Mesenchymal stem cell (in vitro differentiated cells and primary cell): ENCODE measurements at regions not wholly inside any gene's neighbourhood (a gene's known extent, or its start where the extent isn't known, plus 50 kb on each side); places are given as distances from the start of the nearest gene placed in this dataset.
"Not testable (repeated sequence)": the region's sequence is repeated elsewhere in the genome, so short reads cannot be mapped to it uniquely, and the experiment has no call there.

Experiments used
- DNase-seq: peaks from one replicate; pipeline ENCODE4 v3.0.0-alpha.2; 2013
- H2AFZ ChIP-seq: one replicate; pipeline ENCODE4 v1.6.1; 2013; ENCODE audit warnings: low read depth, mild to moderate bottlenecking, control low read depth, inconsistent platforms, low read length, moderate library complexity
- H2AK5ac ChIP-seq: 2 replicates; pipeline ENCODE4 v1.6.1; 2013; ENCODE audit warnings: low read length, moderate library complexity, mild to moderate bottlenecking, inconsistent platforms; ENCODE audit not compliant: severe bottlenecking
- H2BK120ac ChIP-seq: one replicate; pipeline ENCODE4 v1.6.1; 2013; ENCODE audit warnings: low read depth, mild to moderate bottlenecking, inconsistent platforms, low read length, moderate library complexity
- H2BK12ac ChIP-seq, 2 experiments: one replicate each; pipeline ENCODE4 v1.6.1; 2013; ENCODE audit warnings: inconsistent platforms in 2 of 2, low read length in 2 of 2, mild to moderate bottlenecking in 2 of 2, moderate library complexity in 2 of 2, control low read depth in 1 of 2
- H2BK15ac ChIP-seq: one replicate; pipeline ENCODE4 v1.6.1; 2013; ENCODE audit warnings: mild to moderate bottlenecking, low read depth, inconsistent platforms; ENCODE audit not compliant: poor library complexity, severe bottlenecking
- H2BK5ac ChIP-seq: 2 replicates; pipeline ENCODE4 v1.6.1; 2013; ENCODE audit warnings: low read depth, mild to moderate bottlenecking, low read length, control low read depth, inconsistent platforms; ENCODE audit not compliant: poor library complexity, severe bottlenecking
- H3K14ac ChIP-seq, 2 experiments: one replicate each; pipeline ENCODE4 v1.6.1; 2013; ENCODE audit warnings: inconsistent platforms in 2 of 2, low read length in 2 of 2, control low read depth in 1 of 2, mild to moderate bottlenecking in 1 of 2, moderate library complexity in 1 of 2
- H3K18ac ChIP-seq, 2 experiments: one replicate each; pipeline ENCODE4 v1.6.1; 2013; ENCODE audit warnings: inconsistent platforms in 2 of 2, low read length in 2 of 2, control low read depth in 1 of 2, low read depth in 1 of 2, mild to moderate bottlenecking in 1 of 2
- H3K23ac ChIP-seq, 2 experiments: one replicate each; pipeline ENCODE4 v1.6.1; 2013; ENCODE audit warnings: inconsistent platforms in 2 of 2, low read length in 2 of 2, mild to moderate bottlenecking in 2 of 2, moderate library complexity in 2 of 2, control low read depth in 1 of 2
- H3K27ac ChIP-seq: 2 replicates; pipeline ENCODE4 v1.5.1; 2013; ENCODE audit warnings: mild to moderate bottlenecking, moderate library complexity, low read length, control low read depth, inconsistent platforms; ENCODE audit not compliant: poor library complexity, severe bottlenecking
- H3K27me3 ChIP-seq, 2 experiments: 2 replicates each; pipeline versions ENCODE4 v1.6.1 to v1.7.0; 2013; ENCODE audit warnings: low read length in 2 of 2, mild to moderate bottlenecking in 2 of 2, moderate library complexity in 2 of 2, control low read depth in 1 of 2, inconsistent platforms in 1 of 2; ENCODE audit not compliant: control insufficient read depth in 1 of 2, insufficient read depth in 1 of 2
- H3K36me3 ChIP-seq, 2 experiments: 2 replicates each; pipeline versions ENCODE4 v1.6.1 to v1.7.0; 2013; ENCODE audit warnings: low read length in 2 of 2, control low read depth in 1 of 2, inconsistent platforms in 1 of 2, low read depth in 1 of 2, mild to moderate bottlenecking in 1 of 2; ENCODE audit not compliant: insufficient read depth in 2 of 2, control insufficient read depth in 1 of 2
- H3K4ac ChIP-seq, 2 experiments: one replicate each; pipeline ENCODE4 v1.6.1; 2013; ENCODE audit warnings: inconsistent platforms in 2 of 2, low read length in 2 of 2, mild to moderate bottlenecking in 2 of 2, moderate library complexity in 2 of 2, control low read depth in 1 of 2, low read depth in 1 of 2
- H3K4me1 ChIP-seq: 2 replicates; pipeline ENCODE4 v1.6.1; 2013; ENCODE audit warnings: low read depth, low read length, control low read depth; ENCODE audit not compliant: control insufficient read depth, insufficient read depth
- H3K4me2 ChIP-seq: 2 replicates; pipeline ENCODE4 v1.6.1; 2013; ENCODE audit warnings: low read length, mild to moderate bottlenecking, inconsistent platforms; ENCODE audit not compliant: poor library complexity, severe bottlenecking
- H3K4me3 ChIP-seq, 2 experiments: 2 replicates each; pipeline versions ENCODE4 v1.5.1 to v1.7.0; 2013; ENCODE audit warnings: low read length in 2 of 2, mild to moderate bottlenecking in 2 of 2, control low read depth in 1 of 2, low read depth in 1 of 2; ENCODE audit not compliant: insufficient read depth in 1 of 2
- H3K79me1 ChIP-seq: replicated peaks from 2 replicates; pipeline ENCODE4 v1.6.1; 2013; ENCODE audit warnings: mild to moderate bottlenecking, control low read depth, low read length, inconsistent platforms; ENCODE audit not compliant: poor library complexity, severe bottlenecking
- H3K9ac ChIP-seq: 2 replicates; pipeline ENCODE4 v1.7.0; 2013; ENCODE audit warnings: mild to moderate bottlenecking, low read length, moderate library complexity
- H3K9me3 ChIP-seq: 2 replicates; pipeline ENCODE4 v1.7.0; 2013; ENCODE audit warnings: mild to moderate bottlenecking, low read length; ENCODE audit not compliant: control insufficient read depth
- H4K8ac ChIP-seq: one replicate; pipeline ENCODE4 v1.6.1; 2013; ENCODE audit warnings: inconsistent platforms, mild to moderate bottlenecking, low read length, moderate library complexity
- H4K91ac ChIP-seq: one replicate; pipeline ENCODE4 v1.6.1; 2013; ENCODE audit warnings: mild to moderate bottlenecking, low read length, inconsistent platforms
- WGBS: methylation state at CpG from one replicate; pipeline ENCODE4 v1.1.7; 2013; ENCODE audit warnings: mixed read lengths; 5-methylcytosine and 5-hydroxymethylcytosine counted together

DNA sequence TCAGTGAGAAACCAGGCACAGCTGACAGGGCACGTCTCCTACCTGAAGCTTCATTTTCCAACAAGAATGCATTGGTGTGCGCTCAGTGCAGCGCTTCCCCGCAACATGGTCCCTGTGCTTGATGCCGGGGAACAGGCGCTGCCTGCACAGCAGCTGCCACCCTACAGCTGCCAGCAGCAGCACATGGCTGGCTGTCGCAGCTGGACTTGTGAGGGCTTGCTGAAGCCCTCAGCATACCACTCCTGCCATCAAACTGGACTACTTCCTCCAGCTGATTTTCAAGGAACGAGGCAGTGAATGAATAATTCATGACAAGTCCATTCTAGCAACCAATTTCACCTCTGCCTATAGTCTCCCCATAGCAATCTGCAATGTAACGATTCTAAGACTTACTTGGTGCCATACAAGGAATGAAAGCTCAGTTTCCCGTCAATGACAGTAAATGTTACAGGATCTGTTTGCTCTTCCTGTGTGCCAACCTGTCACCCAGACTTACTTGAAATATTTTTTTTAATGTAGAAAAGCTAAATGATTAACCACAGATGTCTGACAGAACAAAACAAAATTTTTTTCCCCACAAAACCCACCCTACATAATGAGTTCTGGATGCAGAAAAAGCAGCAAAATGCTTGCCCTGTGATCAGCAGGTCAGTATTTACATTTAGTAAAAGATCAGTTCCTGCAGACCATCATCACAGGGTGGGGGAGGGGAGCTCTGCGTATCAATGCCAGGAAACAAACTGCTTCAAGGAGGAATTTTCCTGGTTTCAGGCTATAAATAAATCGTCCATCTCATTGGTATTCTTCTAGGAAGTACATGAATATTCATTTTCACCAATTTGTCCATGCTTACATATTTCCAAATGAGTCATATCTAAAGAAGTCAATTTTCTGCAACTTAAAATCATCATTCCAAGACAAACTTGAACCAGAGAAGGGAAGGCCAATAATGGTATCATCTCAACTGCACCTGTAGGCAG lies 140.6 kb downstream of the ALOX5 start:
- H3K27me3 ChIP-seq = no peaks in the 10 kb centered on the region
- no peak overlapping the region for H2AFZ ChIP-seq
- H3K4me2 ChIP-seq = no peak overlapping the region
- H3K9me3 ChIP-seq = no peaks in the 10 kb centered on the region
- no peak overlapping the region for H2AK5ac ChIP-seq
- peaks cover 3% of the 10 kb centered on the region for H3K4me1 ChIP-seq
- no peak overlapping the region for H4K91ac ChIP-seq
- H3K14ac ChIP-seq = peak overlapping the region in 1 of 2 experiments; percentile 1
- H2BK15ac ChIP-seq = no peak overlapping the region
- H2BK5ac ChIP-seq = no peak overlapping the region
- H3K27ac ChIP-seq = no peak overlapping the region
- no peak overlapping the region for H2BK120ac ChIP-seq
- peak overlapping the region in 1 of 2 experiments; percentile 16 for H3K4me3 ChIP-seq
- no peak overlapping the region for H3K23ac ChIP-seq
- 91% methylated on average over 10 of the region's 12 CpGs for WGBS
- no peak overlapping the region for H3K9ac ChIP-seq
- DNase-seq = peak; percentile 19
- H3K18ac ChIP-seq = no peak overlapping the region
- peak overlapping the region in 1 of 2 experiments; percentile 71 for H2BK12ac ChIP-seq
- H3K79me1 ChIP-seq = peaks cover 13% of the 10 kb centered on the region
- H3K36me3 ChIP-seq = peaks cover 0 to 2% of the 10 kb centered on the region in 2 experiments
- no peak overlapping the region for H4K8ac ChIP-seq
- no peak overlapping the region for H3K4ac ChIP-seq

DNA sequence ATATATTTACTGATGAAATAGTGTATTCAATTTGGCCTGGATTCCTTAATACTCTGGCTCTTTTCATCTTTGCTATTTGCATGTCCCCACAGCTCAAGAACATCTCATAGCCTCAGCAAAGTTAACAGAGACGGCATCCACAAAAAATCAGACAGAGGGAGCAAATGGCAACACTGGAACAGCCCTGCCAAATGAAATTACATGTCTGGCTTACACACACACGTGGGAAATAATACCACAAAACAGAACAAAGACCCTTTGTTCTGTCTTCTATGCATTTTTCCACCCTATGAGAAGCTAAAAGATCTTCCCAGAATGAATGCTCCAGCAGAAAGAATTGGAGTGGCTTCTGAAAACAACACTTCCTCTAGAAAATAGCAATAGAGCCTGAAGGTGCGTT lies 139.5 kb downstream of the ALOX5 start:
- no peak overlapping the region for H2AFZ ChIP-seq
- no peak overlapping the region for H4K91ac ChIP-seq
- no peaks in the 10 kb centered on the region for H3K27me3 ChIP-seq
- H3K4ac ChIP-seq = no peak overlapping the region
- peaks cover 3% of the 10 kb centered on the region for H3K4me1 ChIP-seq
- H2BK5ac ChIP-seq = no peak overlapping the region
- H2BK12ac ChIP-seq = no peak overlapping the region
- H2BK15ac ChIP-seq = no peak overlapping the region
- no peak overlapping the region for H3K18ac ChIP-seq
- H3K14ac ChIP-seq = no peak overlapping the region
- peaks cover 10% of the 10 kb centered on the region for H3K79me1 ChIP-seq
- no peak overlapping the region for H3K4me3 ChIP-seq
- H2AK5ac ChIP-seq = no peak overlapping the region
- H3K9ac ChIP-seq = no peak overlapping the region
- H3K36me3 ChIP-seq = peaks cover 0 to 2% of the 10 kb centered on the region in 2 experiments
- H3K23ac ChIP-seq = no peak overlapping the region
- H3K4me2 ChIP-seq = no peak overlapping the region
- no peaks in the 10 kb centered on the region for H3K9me3 ChIP-seq
- DNase-seq = no peak
- H3K27ac ChIP-seq = no peak overlapping the region
- no peak overlapping the region for H2BK120ac ChIP-seq
- WGBS = 75% methylated on average over 3 of the region's 3 CpGs
- H4K8ac ChIP-seq = no peak overlapping the region

DNA sequence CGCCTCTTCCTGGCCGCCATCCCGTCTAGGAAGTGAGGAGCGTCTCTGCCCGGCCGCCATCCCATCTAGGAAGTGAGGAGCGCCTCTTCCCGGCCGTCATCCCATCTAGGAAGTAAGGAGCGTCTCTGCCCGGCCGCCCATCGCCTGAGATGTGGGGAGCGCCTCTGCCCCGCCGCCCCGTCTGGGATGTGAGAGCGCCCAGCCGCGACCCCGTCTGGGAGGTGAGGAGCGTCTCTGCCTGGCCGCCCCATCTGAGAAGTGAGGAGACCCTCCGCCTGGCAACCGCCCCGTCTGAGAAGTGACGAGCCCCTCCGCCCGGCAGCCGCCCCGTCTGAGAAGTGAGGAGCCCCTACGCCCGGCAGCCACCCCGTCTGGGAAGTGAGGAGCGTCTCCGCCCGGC lies 137.9 kb downstream of the ALOX5 start:
- not testable (repeated sequence) for H2AK5ac ChIP-seq, H3K4ac ChIP-seq, H2BK5ac ChIP-seq, H2BK12ac ChIP-seq, H3K36me3 ChIP-seq, DNase-seq, H3K9me3 ChIP-seq, H3K4me2 ChIP-seq, H2AFZ ChIP-seq, H4K91ac ChIP-seq, H3K27ac ChIP-seq, H3K9ac ChIP-seq, H2BK15ac ChIP-seq, H3K4me1 ChIP-seq, H4K8ac ChIP-seq, H3K14ac ChIP-seq, H3K27me3 ChIP-seq, H3K18ac ChIP-seq, H2BK120ac ChIP-seq, H3K79me1 ChIP-seq, H3K4me3 ChIP-seq, H3K23ac ChIP-seq
- 98% methylated on average over 18 of the region's 37 CpGs for WGBS

DNA sequence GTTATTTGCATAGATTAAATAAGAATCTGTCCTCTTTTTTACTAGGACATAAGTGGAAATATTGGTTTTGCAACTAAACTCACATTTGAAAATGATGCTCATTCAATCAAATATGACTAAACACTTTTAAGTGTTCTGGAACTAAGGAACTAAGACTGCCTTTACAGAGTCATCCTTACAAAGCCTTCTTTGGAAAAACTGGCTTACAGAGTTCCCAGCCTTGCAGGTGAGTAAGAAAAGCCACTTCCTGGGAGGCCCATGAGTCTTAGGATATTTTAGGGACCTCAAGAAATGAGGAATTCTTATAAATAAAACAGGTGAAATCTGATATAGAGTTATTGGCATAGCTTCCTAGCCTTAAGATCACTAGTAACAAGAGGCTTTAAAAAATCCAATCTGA lies 135.5 kb downstream of the ALOX5 start:
- Histone ChIP-seq H3K14ac (no peak overlapping the region), H3K18ac (no peak overlapping the region), H3K4ac (no peak overlapping the region), H2BK12ac (no peak overlapping the region), H3K23ac (no peak overlapping the region), H2BK15ac (no peak overlapping the region), H3K9ac (no peak overlapping the region), H3K9me3 (no peaks in the 10 kb centered on the region), H3K4me1 (peaks cover 3% of the 10 kb centered on the region), H4K8ac (no peak overlapping the region), H3K79me1 (peaks cover 7% of the 10 kb centered on the region), H3K36me3 (peaks cover 0 to 2% of the 10 kb centered on the region in 2 experiments), H4K91ac (no peak overlapping the region), H2AFZ (no peak overlapping the region), H2AK5ac (no peak overlapping the region), H3K27ac (no peak overlapping the region), H3K4me2 (no peak overlapping the region), H2BK120ac (no peak overlapping the region), H3K4me3 (no peak overlapping the region), H3K27me3 (no peaks in the 10 kb centered on the region), H2BK5ac (no peak overlapping the region)
- DNase-seq = no peak
